ENCODE measurements at regions not wholly inside any gene's neighbourhood (a gene's known extent, or its start where the extent isn't known, plus 50 kb on each side); places are given as distances from the start of the nearest gene placed in this dataset.
"Not testable (repeated sequence)": the region's sequence is repeated elsewhere in the genome, so short reads cannot be mapped to it uniquely, and the experiment has no call there.

GRCh38 chr11:37858398-37858797, 1260.4 kb upstream of the RAG2 start:
- no peak for TF ChIP-seq CTCF (IDR thresholded peaks at IDR 0.05; ENCODE audit: insufficient read depth, low read length, poor library complexity, severe bottlenecking)
- no peak for DNase-seq (ENCODE audit: extremely low read depth, insufficient read length)
- Histone ChIP-seq H3K4me3 (replicated peaks; ENCODE audit: low read depth, low read length) (no peak overlapping the region), H3K27me3 (replicated peaks; ENCODE audit: control insufficient read depth, insufficient read depth, low read length) (no peaks in the 10 kb centered on the region), H3K36me3 (ENCODE audit: control insufficient read depth, insufficient read depth, low read length) (no peaks in the 10 kb centered on the region)

- no peaks in the 10 kb centered on the region for H3K36me3 ChIP-seq (ENCODE audit: control insufficient read depth, insufficient read depth, low read length)
- no peak for DNase-seq (ENCODE audit: extremely low read depth, insufficient read length)
- TF ChIP-seq CTCF (IDR thresholded peaks at IDR 0.05; ENCODE audit: insufficient read depth, low read length, poor library complexity, severe bottlenecking), result no peak
- H3K27me3 ChIP-seq (replicated peaks; ENCODE audit: control insufficient read depth, insufficient read depth, low read length), result no peaks in the 10 kb centered on the region
- H3K4me3 ChIP-seq (replicated peaks; ENCODE audit: low read depth, low read length), result no peak overlapping the region
Observed at GRCh38 chr11:37857726-37858125, 1259.7 kb upstream of the RAG2 start.

GRCh38 chr11:37849706-37850105, 1251.7 kb upstream of the RAG2 start:
- no peak for TF ChIP-seq CTCF (IDR thresholded peaks at IDR 0.05; ENCODE audit: insufficient read depth, low read length, poor library complexity, severe bottlenecking)
- DNase-seq (ENCODE audit: extremely low read depth, insufficient read length), result no peak
- no peaks in the 10 kb centered on the region for H3K27me3 ChIP-seq (replicated peaks; ENCODE audit: control insufficient read depth, insufficient read depth, low read length)
- no peak overlapping the region for H3K4me3 ChIP-seq (replicated peaks; ENCODE audit: low read depth, low read length)
- H3K36me3 ChIP-seq (ENCODE audit: control insufficient read depth, insufficient read depth, low read length), result no peaks in the 10 kb centered on the region

- Histone ChIP-seq H3K4me3 (replicated peaks; ENCODE audit: low read depth, low read length) (no peak overlapping the region), H3K27me3 (replicated peaks; ENCODE audit: control insufficient read depth, insufficient read depth, low read length) (no peaks in the 10 kb centered on the region), H3K36me3 (ENCODE audit: control insufficient read depth, insufficient read depth, low read length) (no peaks in the 10 kb centered on the region)
- no peak for DNase-seq (ENCODE audit: extremely low read depth, insufficient read length)
- TF ChIP-seq CTCF (IDR thresholded peaks at IDR 0.05; ENCODE audit: insufficient read depth, low read length, poor library complexity, severe bottlenecking), result no peak
Observed at GRCh38 chr11:37843603-37844002, 1245.6 kb upstream of the RAG2 start.

GRCh38 chr11:37841016-37841415, 1243.0 kb upstream of the RAG2 start:
- no peak for TF ChIP-seq CTCF (IDR thresholded peaks at IDR 0.05; ENCODE audit: insufficient read depth, low read length, poor library complexity, severe bottlenecking)
- Histone ChIP-seq H3K36me3 (ENCODE audit: control insufficient read depth, insufficient read depth, low read length) (no peaks in the 10 kb centered on the region), H3K27me3 (replicated peaks; ENCODE audit: control insufficient read depth, insufficient read depth, low read length) (no peaks in the 10 kb centered on the region), H3K4me3 (replicated peaks; ENCODE audit: low read depth, low read length) (no peak overlapping the region)
- DNase-seq (ENCODE audit: extremely low read depth, insufficient read length), result no peak

GRCh38 chr11:37840345-37840744, 1242.3 kb upstream of the RAG2 start:
- not testable (repeated sequence) for H3K36me3 ChIP-seq (ENCODE audit: control insufficient read depth, insufficient read depth, low read length); DNase-seq (ENCODE audit: extremely low read depth, insufficient read length); H3K27me3 ChIP-seq (replicated peaks; ENCODE audit: control insufficient read depth, insufficient read depth, low read length); H3K4me3 ChIP-seq (replicated peaks; ENCODE audit: low read depth, low read length)

Measured in GM06990 (cell line).